Activated naive CD8-positive, alpha-beta T cell treated with anti-CD3 and anti-CD28 coated beads, Interleukin-2, amount 50 U/mL, for 16 hours (primary cell): ENCODE measurements at regions not wholly inside any gene's neighbourhood (a gene's known extent, or its start where the extent isn't known, plus 50 kb on each side); places are given as distances from the start of the nearest gene placed in this dataset.
"Not testable (repeated sequence)": the region's sequence is repeated elsewhere in the genome, so short reads cannot be mapped to it uniquely, and the experiment has no call there.

Source experiments
- DNase-seq: peaks from one replicate; pipeline ENCODE4 v3.0.0-alpha.2; 2020; ENCODE audit warnings: low read depth, low spot score

GRCh38 chr1:196160066-196160795 is 448.0 kb downstream of the KCNT2 start:
- no peak for DNase-seq

GRCh38 chr1:196155586-196155985 is 452.7 kb downstream of the KCNT2 start:
- DNase-seq: no peak

- no peak for DNase-seq
Observed at GRCh38 chr1:196152975-196153374, 455.3 kb downstream of the KCNT2 start.

GRCh38 chr1:196152086-196152485 is 456.2 kb downstream of the KCNT2 start:
- no peak for DNase-seq

GRCh38 chr1:196148367-196148970 is 459.8 kb downstream of the KCNT2 start:
- no peak for DNase-seq

- no peak for DNase-seq
Observed at GRCh38 chr1:196147530-196147929, 460.7 kb downstream of the KCNT2 start.

- not testable (repeated sequence) for DNase-seq
Observed at GRCh38 chr1:196145151-196145550, 463.1 kb downstream of the KCNT2 start.

- no peak for DNase-seq
Observed at GRCh38 chr1:196144588-196144987, 463.7 kb downstream of the KCNT2 start.

GRCh38 chr1:196143602-196144342 is 464.5 kb downstream of the KCNT2 start:
- no peak for DNase-seq

GRCh38 chr1:196142111-196142640 is 466.1 kb downstream of the KCNT2 start:
- DNase-seq: no peak

- DNase-seq: no peak
Observed at GRCh38 chr1:196136396-196136795, 471.8 kb downstream of the KCNT2 start.

GRCh38 chr1:196131691-196132090 is 476.5 kb downstream of the KCNT2 start:
- no peak for DNase-seq

GRCh38 chr1:196128835-196129234 is 479.4 kb downstream of the KCNT2 start:
- no peak for DNase-seq

- no peak for DNase-seq
Observed at GRCh38 chr1:196121181-196121580, 487.1 kb downstream of the KCNT2 start.

- no peak for DNase-seq
Observed at GRCh38 chr1:196115646-196116045, 492.6 kb downstream of the KCNT2 start.

- DNase-seq: no peak
Observed at GRCh38 chr1:196114193-196114592, 494.0 kb downstream of the KCNT2 start.

- DNase-seq: not testable (repeated sequence)
Observed at GRCh38 chr1:196108990-196109389, 499.2 kb downstream of the KCNT2 start.

- DNase-seq: no peak
Observed at GRCh38 chr1:196105901-196106300, 502.3 kb downstream of the KCNT2 start.

- DNase-seq: no peak
Observed at GRCh38 chr1:196102826-196103225, 505.4 kb downstream of the KCNT2 start.

- no peak for DNase-seq
Observed at GRCh38 chr1:196098000-196098399, 510.2 kb downstream of the KCNT2 start.

GRCh38 chr1:196094821-196095220 is 513.4 kb downstream of the KCNT2 start:
- DNase-seq: no peak

GRCh38 chr1:196091397-196092135 is 516.7 kb downstream of the KCNT2 start:
- DNase-seq: no peak
